GM21717 (cell line): ENCODE measurements at regions not wholly inside any gene's neighbourhood (a gene's known extent, or its start where the extent isn't known, plus 50 kb on each side); places are given as distances from the start of the nearest gene placed in this dataset.

Experiments
- ATAC-seq: cut with Tn5 transposase; IDR thresholded peaks from one replicate; pipeline ENCODE4 v1.9.1; 2021; ENCODE audit warnings: mild to moderate bottlenecking, moderate library complexity; ENCODE audit not compliant: unreplicated experiment

- ATAC-seq = no peak
Measured at GRCh38 chr4:89665662-89666061, 171.3 kb downstream of the SNCA start.

DNA sequence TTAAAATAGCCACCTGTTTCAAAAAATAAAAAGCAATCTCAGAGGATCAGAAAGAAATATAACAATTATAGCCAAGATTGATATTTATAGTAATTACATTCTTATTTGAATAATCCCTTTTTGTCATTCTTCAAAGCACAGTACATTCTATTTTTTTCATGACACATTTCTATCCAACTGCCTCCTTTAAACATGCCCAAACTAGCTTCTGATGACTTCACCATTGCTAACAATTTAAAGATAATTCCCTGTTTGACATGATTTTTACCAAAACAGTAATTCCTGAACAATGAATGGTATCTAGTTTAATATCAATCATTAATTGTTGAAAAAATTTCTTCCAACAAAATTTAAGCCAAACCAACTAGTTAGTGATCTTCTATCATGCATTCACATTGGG is 172.4 kb downstream of the SNCA start:
- ATAC-seq = no peak

GRCh38 chr4:89661173-89661899 is 175.6 kb downstream of the SNCA start:
- ATAC-seq = no peak

DNA sequence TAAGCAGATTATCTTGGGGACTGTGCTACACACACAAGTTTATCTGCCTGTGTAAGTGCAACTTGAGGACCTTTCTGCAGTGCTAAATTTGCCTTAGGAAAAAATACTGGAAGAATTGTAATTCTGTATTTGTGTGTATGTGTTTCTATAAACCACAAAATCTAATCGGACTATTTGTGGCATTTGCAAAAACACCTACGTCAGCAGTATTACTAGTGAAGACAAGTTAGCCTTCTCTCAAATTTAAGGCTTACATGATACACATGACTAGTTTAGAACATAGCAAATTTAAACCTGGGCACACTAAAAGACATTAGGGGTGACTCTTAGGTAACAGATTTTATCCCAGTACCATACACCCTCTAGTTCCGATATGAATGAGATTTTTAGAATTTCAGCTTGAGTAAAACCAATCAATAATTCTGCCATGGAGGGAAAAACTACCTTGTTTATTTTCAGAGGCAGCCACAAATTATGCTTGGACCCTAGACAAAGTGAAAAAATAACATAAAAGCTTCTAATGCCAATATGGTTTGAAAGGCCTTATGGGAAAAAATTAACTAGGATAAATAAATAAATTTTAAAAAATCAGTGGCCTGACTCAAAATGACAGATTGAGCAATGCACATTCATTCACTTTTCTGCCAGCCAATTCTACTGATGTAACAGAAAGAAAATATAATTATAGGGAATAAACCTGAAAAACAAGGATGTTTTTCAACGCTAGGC is 176.4 kb downstream of the SNCA start:
- ATAC-seq = no peak

- peak; percentile 85 for ATAC-seq
Measured at GRCh38 chr4:89658701-89659024, 178.3 kb downstream of the SNCA start.

DNA sequence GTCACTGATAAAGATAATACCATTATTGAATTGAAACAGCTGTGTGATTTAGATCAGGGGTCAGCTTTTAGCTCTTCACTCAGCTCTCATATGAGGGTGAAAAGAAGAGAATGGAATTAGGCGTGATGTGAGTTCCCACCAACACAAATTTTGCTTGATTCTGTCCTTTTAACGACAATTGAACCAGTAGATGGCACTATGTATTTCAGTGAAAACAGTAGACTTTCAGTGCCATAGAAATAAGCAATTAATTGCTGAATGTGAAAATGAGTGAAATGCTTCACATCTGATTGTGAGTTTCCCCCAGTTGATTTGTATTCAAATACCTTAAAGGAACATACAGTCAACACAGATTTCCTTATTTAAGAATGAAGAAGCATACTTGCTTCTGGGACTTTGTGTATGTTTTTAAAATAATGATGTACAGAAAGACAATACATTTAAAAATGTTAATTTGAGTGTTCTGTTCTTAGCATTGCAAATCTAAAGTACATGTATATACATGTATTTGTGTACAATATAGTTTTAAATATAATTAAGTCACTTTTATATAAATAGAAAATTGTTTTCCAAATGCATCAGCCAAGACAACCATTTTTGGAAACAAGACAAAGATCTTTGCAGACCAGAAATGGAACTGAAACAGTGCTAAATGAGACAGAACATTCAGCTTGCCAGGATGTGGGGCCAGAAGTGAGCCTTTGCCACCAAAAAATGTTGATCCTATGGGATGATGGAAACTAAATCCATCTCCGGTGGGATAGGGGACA is 178.8 kb downstream of the SNCA start:
- peak; percentile 83 for ATAC-seq

- no peak for ATAC-seq
Measured at GRCh38 chr4:89653012-89653411, 183.9 kb downstream of the SNCA start.

- ATAC-seq = no peak
Measured at GRCh38 chr4:89645482-89645881, 191.5 kb downstream of the SNCA start.

- no peak for ATAC-seq
Measured at GRCh38 chr4:89641367-89641687, 195.6 kb downstream of the SNCA start.

GRCh38 chr4:89640620-89641366 is 196.2 kb downstream of the SNCA start:
- no peak for ATAC-seq

- no peak for ATAC-seq
Measured at GRCh38 chr4:89639395-89639794, 197.6 kb downstream of the SNCA start.

DNA sequence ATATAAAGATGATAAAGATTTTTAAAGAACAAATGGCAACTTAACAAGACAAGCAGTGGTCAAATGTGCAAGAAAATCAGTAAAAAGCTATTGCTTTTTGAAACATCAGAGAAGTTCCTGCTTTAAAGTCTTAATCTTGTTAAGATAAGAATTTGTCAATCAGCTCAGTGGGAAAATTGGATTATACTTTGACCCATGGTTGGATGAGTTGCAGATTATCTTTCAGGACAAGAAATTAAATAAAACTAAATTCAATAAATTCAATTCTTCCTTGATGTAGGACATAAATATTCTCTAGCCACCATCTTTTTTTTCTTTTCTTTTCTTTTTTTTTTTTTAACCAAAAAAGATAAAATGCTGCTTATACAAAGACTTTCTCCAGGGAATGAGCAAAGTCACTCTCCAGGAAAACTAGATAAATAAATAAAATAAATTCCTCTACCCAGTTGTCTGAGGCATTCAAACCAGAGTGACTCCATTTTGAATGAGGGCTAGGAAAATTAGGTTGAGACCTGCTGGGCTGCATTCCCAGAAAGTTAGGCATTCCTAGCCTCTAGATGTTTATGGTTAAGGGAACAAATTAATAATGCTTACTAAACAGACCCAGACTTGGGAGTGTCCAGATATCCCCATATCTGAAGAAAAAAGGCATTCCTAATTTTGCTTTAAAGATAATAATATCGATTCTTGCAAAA is 211.2 kb downstream of the SNCA start:
- ATAC-seq = no peak

- ATAC-seq = no peak
Measured at GRCh38 chr4:89619206-89619962, 217.6 kb downstream of the SNCA start.

GRCh38 chr4:89618151-89618550 is 218.8 kb downstream of the SNCA start:
- ATAC-seq = no peak

DNA sequence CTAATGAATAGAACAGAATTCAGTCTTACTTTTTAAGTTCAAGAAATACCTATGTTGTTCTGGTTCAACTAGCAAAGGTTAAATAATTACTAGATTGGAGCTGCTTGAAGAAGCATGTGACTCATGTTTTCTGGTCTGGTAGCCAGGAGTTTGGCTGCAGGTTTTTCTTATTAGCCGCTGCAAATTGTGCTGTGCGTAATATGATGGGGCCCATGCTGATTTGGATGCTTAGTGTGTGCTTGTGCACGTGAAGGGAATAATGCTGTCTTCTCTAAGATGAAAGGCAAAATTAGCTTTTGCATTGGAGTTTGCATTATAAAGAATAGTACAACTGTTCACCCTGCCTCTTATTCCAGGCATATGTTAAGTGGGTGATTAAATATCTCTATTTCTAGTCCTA is 219.6 kb downstream of the SNCA start:
- ATAC-seq = no peak

DNA sequence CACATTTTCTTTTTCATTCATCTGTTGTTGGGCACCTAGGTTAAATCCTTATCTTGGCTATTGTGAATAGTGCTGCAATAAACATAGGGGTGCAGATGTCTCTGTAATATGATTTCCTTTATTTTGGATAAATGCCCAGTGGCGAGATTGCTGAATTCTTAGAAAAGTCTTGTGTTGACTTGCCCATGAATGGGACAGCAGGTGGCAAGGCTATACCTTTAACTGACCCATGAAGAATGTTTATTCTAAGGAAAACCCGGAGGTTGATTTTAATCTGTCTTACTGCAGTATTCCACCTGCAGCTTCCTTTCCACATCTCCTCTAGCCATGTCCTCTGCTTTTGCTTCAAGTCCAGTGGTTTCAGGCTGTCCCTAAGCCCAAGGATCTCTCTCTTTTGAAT is 220.6 kb downstream of the SNCA start:
- ATAC-seq = no peak

DNA sequence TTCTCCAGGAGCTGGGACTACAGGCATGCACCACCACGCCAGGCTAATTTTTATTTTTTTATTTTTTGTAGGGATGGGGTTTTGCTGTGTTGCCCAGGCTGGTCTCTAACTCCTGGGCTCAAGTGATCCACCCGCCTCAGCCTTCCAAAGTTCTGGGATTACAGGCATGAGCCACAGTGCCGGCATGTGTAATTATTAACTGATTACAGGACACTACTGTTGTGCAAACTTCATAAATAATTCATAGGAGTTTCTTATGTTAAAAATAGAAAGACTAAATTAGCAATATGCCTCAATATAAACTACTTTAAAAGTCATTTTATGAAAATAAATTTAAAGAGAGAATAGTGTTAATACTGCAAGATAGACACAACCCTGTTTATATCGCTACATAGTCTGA is 221.9 kb downstream of the SNCA start:
- ATAC-seq = no peak

- no peak for ATAC-seq
Measured at GRCh38 chr4:89614155-89614554, 222.8 kb downstream of the SNCA start.

GRCh38 chr4:89610236-89610635 is 226.7 kb downstream of the SNCA start:
- no peak for ATAC-seq

- ATAC-seq = no peak
Measured at GRCh38 chr4:89609756-89610155, 227.2 kb downstream of the SNCA start.
